GM20000 (cell line): ENCODE measurements at regions not wholly inside any gene's neighbourhood (a gene's known extent, or its start where the extent isn't known, plus 50 kb on each side); places are given as distances from the start of the nearest gene placed in this dataset.
"Not testable (repeated sequence)": the region's sequence is repeated elsewhere in the genome, so short reads cannot be mapped to it uniquely, and the experiment has no call there.

Experiments used
- DNase-seq: peaks from one replicate; pipeline ENCODE4 v3.0.0; 2012; ENCODE audit warnings: low spot score
- TF ChIP-seq, protein P1 (sequence below): IDR thresholded peaks from 2 replicates; pipeline ENCODE4 v1.5.1; 2012; ENCODE audit warnings: mild to moderate bottlenecking, control low read depth; ENCODE audit errors: extremely low read depth, missing control alignments

DNA sequence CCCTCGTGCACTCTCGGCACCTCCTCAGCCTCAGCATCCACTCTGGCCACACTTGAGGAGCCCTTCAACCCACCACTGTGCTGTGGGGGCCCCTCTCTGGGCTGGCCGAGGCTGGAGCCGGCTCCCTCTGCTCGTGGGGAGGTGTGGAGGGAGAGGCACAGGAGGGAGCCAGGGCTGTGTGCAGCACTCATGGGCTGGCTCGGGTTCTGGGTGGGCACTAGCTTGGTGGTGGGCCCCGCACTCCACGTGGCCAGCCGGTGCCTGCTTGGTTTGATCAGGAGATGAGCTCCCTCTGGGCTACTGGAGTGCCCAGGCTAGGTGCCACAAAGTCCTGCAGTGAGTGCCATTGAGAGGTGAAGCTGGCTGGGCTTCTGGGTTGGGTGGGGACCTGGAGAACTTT, 949.4 kb upstream of the GJE1 start:
- no peak for DNase-seq
- TF ChIP-seq, protein P1, sequence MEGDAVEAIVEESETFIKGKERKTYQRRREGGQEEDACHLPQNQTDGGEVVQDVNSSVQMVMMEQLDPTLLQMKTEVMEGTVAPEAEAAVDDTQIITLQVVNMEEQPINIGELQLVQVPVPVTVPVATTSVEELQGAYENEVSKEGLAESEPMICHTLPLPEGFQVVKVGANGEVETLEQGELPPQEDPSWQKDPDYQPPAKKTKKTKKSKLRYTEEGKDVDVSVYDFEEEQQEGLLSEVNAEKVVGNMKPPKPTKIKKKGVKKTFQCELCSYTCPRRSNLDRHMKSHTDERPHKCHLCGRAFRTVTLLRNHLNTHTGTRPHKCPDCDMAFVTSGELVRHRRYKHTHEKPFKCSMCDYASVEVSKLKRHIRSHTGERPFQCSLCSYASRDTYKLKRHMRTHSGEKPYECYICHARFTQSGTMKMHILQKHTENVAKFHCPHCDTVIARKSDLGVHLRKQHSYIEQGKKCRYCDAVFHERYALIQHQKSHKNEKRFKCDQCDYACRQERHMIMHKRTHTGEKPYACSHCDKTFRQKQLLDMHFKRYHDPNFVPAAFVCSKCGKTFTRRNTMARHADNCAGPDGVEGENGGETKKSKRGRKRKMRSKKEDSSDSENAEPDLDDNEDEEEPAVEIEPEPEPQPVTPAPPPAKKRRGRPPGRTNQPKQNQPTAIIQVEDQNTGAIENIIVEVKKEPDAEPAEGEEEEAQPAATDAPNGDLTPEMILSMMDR, result no peak

DNA sequence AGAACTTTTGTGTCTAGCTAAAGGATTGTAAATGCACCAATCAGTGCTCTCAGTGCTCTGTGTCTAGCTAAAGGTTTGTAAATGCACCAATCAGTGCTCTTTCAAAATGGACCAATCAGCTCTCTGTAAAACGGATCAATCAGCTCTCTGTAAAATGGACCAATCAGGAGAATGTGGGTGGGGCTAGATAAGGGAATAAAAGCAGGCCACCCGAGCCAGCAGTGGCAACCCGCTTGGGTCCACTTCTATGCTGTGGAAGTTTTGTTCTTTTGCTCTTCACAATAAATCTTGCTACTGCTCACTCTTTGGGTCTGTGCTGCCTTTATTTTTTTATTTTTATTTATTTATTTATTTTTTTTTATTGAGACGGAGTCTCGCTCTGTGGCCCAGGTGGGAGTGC, 957.3 kb upstream of the GJE1 start:
- DNase-seq, result not testable (repeated sequence)

DNA sequence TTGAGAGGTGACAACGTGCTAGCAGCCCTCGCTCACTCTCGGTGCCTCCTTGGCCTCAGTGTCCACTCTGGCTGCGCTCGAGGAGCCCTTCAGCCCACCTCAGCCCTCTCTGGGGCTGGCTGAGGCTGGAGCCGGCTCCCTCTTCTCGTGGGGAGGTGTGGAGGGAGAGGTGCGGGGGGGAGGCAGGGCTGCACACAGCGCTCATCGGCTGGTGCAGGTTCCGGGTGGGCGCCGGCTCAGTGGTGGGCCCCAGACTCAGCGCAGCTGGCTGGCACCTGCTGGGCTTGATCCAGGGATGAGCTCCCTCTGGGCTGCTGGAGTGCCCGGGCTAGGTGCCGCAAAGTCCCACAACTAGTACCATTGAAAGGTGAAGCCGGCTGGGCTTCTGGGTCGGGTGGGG, 957.8 kb upstream of the GJE1 start:
- no peak for DNase-seq
- TF ChIP-seq, protein P1, result no peak

DNA sequence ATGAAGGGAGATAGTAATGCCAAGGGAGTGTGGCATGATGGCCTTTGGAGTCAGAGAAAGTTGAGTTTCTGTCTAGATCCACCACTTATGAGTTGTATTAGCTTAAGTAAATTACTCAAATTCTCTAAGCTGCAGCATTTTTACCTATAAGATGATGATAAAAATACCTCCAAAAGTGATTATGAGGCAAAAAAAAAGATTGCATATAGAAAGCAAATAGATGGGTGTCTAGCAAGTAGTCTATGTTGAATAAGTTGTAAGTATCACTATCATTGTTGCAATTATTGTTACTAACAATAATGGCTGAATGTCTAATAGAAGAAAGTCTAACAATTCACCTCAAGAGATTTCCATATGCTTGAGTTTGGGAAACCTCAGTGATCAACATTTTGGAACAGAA, 959.2 kb upstream of the GJE1 start:
- no peak for DNase-seq
- TF ChIP-seq, protein P1, result no peak

DNA sequence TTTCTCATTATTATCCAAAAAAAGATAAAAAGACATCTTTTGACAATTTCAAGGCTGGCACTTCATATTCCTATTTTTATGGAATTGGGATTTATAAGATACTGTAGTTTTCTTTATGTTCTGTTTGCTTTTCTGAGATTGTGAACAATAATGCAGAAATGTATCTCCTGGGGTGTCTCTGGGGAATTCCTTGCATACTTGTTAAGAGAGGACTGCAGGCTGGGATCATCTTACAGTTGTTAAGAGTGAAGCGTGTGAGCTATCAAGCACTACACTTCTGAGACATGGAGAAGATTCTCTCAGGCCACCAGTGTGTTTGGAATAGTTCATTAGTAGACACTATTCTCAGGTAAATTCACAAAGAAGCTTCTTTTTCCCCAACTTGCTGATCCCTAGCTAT, 963.3 kb upstream of the GJE1 start:
- DNase-seq, result no peak
- TF ChIP-seq, protein P1, result no peak

DNA sequence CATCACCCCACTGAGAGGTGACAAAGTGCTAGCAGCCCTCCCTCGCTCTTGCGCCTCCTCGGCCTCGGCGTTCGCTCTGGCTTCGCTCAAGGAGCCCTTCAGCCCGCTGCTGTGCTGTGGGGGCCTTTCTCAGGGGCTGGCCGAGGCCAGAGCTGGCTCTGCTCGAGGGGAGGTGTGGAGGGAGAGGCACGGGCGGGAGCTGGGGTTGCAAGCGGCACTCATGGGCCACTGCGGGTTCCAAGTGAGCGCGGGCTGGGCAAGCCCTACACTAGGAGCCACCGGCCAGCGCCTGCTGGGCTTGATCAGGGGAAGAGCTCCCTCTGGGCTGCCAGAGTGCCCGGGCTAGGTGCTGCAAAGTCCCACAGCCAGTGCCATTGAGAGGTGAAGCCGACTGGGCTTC, 964.8 kb upstream of the GJE1 start:
- TF ChIP-seq, protein P1, result no peak
- no peak for DNase-seq

DNA sequence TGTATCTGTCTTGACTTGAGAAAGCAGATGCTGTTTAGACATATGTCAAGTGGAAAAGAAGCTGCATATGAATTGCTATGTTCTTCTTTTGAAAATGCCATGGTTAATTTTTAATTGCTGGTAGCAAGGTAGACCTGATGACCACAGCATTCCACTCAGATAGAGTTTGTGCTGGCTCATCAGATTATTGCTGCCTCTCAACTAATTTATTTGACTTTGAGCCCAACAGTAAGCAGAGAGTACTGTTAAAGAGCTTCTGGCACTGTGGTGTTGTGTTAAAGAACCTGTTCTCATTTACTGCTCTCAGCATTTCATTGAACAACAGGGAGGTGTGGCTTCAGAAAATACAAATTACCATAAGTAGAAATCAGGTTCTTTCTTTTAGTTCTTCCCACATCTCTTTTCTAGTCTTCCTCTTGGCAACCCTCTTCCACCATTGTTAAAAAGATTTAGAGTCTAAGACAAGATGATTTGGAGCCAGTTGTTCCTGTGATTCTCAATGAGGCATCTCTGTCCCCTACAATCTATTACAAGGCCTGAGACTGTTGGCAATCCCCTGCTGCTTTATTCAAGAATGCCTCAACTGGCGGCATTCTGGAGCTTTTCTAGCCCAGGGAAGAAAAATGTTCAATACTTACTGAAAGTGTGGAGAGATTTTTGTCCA, 967.6 kb upstream of the GJE1 start:
- TF ChIP-seq, protein P1, result no peak

DNA sequence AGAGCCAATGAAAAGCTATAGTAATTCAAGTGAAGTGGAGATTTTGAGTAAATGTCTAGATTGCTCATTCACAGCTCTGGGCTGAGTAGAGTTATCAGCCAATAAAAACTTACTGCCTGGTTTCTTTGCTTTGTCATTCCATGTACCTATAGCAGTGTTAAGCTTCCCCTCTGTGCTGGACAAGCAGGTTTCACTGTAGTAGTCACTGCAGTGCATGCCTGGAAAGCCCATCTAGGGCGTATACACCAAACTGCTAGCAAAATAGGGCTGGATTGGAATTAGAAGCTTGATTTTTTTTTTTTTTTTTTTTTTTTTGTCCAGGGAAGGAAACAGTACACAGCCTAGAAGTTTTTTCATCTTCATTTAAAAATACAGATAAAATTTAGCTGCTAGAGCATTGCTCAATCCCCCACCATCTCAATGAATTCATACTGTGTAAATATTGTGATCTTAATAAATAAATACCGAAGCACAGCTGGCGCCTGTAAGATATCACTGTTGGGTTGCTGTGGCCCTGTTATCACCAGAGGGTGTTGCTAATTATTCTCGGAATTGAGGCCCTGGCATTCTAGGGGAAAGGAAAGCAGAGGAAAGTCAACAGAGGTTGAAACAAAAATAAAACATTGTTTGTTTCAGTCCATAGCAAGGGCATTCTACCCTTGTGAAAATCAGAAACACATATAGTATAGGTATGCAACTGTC, 968.5 kb upstream of the GJE1 start:
- no peak for DNase-seq
- TF ChIP-seq, protein P1, result no peak

More for the DNA sequence above, 967.6 kb upstream of the GJE1 start:
- DNase-seq, result no peak
